Adrenal gland (tissue), 5 donors: ENCODE measurements at regions not wholly inside any gene's neighbourhood (a gene's known extent, or its start where the extent isn't known, plus 50 kb on each side); places are given as distances from the start of the nearest gene placed in this dataset.

Source experiments
- POLR2A ChIP-seq, 2 donors: fragments of 450-650 bp; IDR thresholded peaks; one replicate each; pipeline ENCODE4 v1.6.1; 2017; ENCODE audit warnings: antibody characterized with exemption in 2 of 2, mild to moderate bottlenecking in 2 of 2, moderate library complexity in 1 of 2
- TF ChIP-seq, protein P1 (sequence below), 6 experiments: fragments of 450-650 bp in 4 of 6; fragments of 200-600 bp in 2 of 6; sonication (generic) in 1 of 6; IDR thresholded peaks; 1 replicate in 5 of 6; 2 replicates in 1 of 6; pipeline versions ENCODE4 v1.5.1 to v1.8.0; 2016 to 2021; ENCODE audit warnings: antibody characterized with exemption in 6 of 6, mild to moderate bottlenecking in 2 of 6, moderate library complexity in 1 of 6
- donor health status: DM: no; HTN: no; CAD: no.

DNA sequence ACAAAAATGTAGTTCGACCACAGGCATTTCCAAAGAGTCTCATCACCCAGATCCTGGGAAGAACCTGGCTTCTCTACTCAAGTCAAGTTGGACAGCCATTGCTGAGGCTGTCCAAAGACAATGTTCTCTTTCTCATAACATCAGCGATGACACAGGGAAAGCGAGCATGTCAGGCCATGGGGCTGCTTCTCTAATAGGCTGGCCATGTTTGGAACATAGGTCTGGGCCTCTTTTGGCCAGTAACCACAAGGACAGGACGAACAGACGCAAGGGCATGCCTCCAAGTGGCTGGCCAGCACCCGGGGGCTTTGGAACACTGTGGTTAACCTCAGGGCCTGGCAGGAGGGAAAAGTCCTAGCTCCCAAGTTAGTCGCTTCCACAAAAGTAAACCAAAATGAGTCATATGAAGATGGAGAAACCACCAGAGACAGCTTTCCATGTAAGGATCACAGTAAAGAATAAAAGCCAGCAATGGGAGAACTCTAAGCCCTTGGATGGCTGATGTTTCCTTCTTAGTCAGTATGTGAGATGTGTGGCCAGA is 80.6 kb upstream of the SLC44A3 start:
- TF ChIP-seq, protein P1, sequence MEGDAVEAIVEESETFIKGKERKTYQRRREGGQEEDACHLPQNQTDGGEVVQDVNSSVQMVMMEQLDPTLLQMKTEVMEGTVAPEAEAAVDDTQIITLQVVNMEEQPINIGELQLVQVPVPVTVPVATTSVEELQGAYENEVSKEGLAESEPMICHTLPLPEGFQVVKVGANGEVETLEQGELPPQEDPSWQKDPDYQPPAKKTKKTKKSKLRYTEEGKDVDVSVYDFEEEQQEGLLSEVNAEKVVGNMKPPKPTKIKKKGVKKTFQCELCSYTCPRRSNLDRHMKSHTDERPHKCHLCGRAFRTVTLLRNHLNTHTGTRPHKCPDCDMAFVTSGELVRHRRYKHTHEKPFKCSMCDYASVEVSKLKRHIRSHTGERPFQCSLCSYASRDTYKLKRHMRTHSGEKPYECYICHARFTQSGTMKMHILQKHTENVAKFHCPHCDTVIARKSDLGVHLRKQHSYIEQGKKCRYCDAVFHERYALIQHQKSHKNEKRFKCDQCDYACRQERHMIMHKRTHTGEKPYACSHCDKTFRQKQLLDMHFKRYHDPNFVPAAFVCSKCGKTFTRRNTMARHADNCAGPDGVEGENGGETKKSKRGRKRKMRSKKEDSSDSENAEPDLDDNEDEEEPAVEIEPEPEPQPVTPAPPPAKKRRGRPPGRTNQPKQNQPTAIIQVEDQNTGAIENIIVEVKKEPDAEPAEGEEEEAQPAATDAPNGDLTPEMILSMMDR (IDR thresholded peaks at IDR 0.05), result no peak
- no peak for TF ChIP-seq POLR2A (IDR thresholded peaks at IDR 0.05)
